G401 (cell line): ENCODE measurements at regions not wholly inside any gene's neighbourhood (a gene's known extent, or its start where the extent isn't known, plus 50 kb on each side); places are given as distances from the start of the nearest gene placed in this dataset.

Experiments used
- DNase-seq: peaks from one replicate; pipeline ENCODE4 v3.0.0-alpha.2; 2015; ENCODE audit warnings: low spot score
- in situ Hi-C: cut with HindIII; loops from 2 replicates; pipeline ENCODE4 v1.10.0; 2016; ENCODE audit warnings: low sequenced_read_pairs, mixed read lengths

DNA sequence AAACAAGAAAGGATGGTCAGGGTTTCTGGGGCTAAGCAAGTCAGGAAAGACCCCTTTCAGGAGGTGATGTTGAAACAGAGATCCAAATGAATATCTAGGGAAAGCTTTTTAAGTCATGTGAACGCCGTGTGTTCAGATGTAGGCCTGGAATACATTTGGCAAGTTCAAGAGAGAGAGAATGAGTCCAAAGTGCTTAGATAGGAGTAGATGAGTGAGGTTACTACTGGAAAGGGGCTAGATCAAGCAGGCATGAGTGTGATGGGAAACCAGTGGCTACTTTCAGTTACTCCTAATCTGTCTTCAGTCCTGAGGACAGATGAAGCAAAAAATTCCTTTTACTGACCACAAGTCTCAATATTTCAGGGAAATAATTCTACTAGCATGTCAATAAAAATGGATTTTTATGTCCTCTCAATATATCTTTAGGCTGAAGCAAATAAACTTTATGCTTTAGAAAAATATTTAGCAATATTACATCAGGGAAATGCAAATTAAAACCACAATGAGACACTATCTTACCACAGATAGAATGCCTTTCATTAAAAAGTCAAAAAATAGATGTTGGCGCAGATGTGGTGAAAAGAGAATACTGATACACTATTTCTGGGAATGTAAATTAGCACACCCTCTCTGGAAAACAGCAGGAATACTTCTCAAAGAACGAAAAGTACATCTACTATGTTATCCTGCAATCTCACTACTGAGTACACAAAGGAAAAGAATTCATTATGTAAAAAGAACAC is 1085.0 kb upstream of the TENM4 start:
- in situ Hi-C loops: no loop called here
- DNase-seq: no peak

DNA sequence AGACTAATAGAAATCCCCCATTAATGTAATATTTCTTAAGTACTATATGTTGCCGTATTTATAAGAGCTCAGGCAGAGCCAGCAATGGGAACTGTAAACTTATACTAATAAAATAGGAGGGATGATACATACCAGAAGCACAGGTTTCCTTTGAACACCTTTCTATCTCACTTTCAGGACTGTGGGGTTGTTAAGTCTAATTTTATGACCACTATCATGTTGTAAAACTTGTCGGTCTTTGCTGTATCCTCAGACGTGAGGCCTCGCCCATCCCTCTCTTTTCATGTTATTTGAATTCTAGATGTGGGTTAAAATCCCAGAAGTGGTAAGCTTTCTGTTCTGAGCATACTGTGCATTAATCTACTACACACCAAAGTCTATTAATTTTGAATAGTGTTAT is 1083.5 kb upstream of the TENM4 start:
- DNase-seq: no peak
- in situ Hi-C loops: no loop called here

DNA sequence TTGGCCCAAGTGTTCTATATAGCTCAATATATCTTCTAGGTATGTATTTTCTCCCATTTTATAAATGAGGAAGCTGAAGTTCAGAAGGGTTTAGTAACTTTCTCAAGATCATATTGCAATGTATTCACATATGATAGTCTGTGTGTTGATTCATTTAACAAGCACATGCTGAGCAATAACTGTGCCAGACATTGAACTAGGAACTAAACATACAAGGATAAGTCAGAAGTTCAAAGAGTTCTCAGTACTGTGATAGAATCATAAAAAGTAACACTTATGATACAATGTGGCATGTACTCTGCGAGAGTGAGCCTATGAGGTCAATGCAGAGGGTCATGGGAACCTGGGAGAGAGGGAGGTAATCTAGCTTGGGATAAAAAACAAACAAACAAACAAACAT is 1082.2 kb upstream of the TENM4 start:
- DNase-seq: no peak

DNA sequence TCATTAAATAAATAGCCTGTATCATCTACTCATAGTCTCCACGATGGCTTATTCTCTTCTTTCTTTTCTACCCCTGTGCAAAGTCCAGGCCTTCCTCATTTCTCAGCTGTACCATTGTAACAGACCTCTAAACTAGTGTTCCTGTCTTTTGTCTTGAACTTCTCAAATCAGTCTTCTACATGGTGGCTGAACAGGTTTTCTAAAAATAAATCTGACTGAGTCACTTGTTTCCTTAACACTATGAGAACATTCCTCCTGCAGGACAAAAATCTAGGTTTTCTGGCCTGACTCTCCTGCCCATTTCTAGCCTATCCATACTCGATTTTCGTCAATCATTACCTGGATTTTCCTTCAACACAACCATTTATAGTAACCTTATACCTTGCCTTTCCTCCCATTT is 1080.8 kb upstream of the TENM4 start:
- DNase-seq: no peak
- in situ Hi-C loops: no loop called here

More for the DNA sequence above, 1082.2 kb upstream of the TENM4 start:
- in situ Hi-C loops: no loop called here

DNA sequence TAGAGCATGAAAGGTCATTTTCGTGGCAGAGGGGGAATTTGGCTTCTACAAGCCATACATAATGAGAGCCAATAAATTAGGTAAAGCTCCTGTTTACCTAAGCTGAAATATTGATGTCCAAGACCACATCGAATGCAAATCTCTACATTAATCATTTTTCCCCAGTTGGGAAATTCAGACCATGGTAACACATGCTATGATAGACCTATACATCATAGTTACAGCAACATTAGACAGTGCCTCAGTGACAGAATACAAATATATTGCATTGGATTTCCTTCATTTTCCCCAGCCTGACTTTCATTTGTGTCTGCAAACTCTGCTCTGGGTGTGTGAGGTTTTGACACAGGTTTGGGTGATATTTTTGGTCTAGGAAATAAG is 1079.7 kb upstream of the TENM4 start:
- in situ Hi-C loops: no loop called here
- no peak for DNase-seq

DNA sequence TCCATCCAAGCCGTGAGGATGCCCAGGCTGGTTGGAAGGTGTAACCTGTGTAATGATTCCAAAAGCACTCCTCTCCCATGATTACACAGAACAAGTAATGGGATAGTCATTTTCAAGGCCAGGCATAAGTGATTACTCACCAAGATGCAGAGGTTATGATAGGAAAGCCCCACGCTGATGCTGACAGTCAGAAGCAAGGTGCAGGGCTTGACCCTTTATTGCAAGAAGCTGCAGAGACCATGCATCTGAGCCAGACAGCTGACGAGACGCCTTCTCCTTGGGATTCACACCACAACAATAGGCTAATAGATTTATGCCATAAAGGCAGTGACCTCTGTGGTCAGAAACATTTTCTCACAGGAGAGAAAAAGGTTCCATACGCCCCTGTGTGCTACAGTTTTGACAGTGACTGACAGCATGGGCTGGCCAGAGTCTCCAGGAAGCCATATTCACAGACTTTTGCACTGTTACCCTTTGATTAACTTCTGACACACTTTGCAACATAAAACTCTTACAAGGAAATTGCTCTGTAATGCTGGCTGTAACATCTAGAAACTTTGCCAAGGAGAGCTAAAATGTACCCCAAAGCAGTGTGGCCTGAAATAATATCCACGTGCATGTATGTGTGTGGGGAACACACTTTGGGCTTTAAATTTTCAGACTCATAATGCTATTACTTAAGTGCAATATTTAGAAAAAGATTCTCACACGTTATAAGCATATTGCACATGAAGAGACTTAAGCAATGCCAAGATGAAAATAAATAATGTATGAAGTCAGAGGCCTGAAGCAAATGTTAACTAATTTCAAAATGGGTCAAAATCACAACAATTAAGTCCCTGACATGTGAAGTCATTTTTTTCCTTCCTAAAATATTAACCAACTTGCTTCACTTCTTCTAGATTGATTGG is 1079.0 kb upstream of the TENM4 start:
- DNase-seq: no peak
- in situ Hi-C loops: no loop called here

DNA sequence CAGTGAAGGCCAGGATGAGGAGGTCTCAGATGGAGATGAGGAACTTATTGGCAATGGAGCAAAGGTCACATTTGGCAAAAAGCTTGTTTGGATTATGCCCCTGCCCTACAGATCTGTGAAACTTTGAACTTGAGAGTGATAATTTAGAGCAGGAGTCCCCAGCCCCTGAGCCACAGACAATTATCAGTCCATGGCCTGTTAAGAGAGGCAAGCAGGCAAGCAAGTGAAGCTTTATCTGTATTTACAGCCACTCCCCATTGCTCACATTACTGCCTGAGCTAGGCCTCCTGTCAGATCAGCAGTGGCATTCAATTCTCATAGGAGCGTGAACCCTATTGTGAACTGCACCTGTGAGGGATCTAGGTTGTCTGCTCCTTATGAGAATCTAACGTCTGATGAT is 1076.9 kb upstream of the TENM4 start:
- in situ Hi-C loops: no loop called here
- DNase-seq: no peak

DNA sequence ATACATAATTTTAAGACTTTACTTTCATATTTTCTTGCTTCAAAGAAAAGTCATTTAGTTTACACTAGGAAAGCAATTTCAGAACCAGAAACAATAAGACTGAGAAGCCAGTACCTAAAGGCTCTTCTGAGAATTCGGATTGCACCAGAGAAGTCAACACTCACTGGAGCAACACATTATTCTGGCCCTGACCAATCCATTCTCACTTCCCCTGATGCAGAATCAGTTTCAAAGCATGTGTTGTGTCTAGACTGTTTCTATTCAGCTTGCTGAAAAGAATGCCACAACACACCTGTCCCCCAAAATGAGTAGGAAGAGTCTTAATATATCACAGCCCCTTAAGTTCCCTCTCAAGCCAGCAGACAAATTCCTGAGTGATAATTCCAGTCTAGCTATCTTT is 1074.3 kb upstream of the TENM4 start:
- no peak for DNase-seq
- in situ Hi-C loops: no loop called here

DNA sequence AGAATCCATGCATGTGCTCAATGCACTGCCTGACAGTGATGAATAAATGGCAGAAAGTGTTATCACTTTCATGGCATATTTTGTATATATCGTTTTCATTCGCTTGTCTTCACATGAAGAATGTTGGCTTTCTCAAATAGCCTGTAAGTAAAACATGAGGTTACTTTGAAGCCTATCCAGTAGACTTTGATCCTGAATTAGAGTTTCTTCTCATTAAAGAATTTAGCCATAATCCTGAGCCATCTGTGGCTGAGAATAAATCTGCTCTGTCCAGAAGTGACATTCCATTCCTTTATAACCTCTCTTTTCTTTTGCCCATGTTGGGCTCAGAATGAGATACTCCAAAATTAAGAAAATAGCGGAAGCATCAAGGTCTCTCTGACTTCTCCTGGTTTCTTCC is 1071.7 kb upstream of the TENM4 start:
- no peak for DNase-seq
- in situ Hi-C loops: no loop called here

DNA sequence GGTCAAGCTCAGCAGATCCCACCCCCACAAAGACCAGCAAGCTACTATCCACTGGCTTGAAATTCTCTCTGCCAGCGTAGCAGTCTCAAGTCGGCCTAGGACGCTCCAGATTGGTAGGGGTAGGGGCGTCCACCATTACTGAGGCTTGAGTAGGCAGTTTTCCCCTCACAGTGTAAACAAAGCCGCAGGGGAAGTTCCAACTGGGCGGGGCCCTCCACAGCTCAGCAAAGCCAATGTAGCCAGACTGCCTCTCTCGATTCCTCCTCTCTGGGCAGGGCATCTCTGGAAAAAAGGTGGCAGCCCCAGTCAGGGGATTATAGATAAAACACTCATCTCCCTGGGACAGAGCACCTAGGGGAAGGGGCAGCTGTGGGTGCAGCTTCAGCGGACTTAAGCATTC is 1064.9 kb upstream of the TENM4 start:
- no peak for DNase-seq

DNA sequence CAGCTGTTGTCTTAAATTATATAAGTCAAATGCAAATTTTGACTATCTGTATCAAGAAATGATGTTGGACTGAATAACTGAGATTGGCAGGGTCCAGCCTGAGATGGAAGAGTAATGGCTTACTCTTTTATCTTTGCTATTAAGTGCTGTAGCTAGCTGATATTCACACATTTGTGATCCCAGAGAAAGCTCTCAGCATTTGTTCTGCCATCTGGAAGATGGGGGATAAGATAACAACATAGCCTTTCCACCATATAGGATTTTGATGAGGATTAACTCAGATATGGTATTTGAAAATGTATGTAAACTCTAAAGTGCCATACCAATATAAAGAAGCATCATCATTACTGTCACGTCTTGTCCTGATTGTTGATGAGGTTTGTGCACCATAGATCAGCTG is 1063.2 kb upstream of the TENM4 start:
- in situ Hi-C loops: no loop called here
- no peak for DNase-seq

More for the DNA sequence above, 1064.9 kb upstream of the TENM4 start:
- in situ Hi-C loops: no loop called here

DNA sequence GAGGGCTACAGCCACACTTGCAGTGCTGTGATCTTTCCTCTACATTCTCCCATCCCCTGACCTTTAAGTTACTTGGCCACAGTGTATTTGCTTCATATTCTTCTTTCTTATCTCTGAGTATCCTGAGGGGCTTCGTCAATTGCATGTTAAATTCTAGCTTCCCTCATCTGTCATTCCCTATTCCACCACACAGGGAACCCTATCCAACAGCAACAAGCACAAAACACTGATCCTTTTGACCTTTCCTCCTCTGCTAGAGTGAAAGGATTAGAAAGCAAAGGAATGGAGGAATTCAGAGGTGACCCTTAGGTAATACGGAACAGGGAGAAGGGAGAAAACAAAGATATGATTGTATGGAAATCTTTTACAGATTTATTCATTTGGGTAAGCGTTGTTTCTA is 1061.7 kb upstream of the TENM4 start:
- no peak for DNase-seq
- in situ Hi-C loops: no loop called here

DNA sequence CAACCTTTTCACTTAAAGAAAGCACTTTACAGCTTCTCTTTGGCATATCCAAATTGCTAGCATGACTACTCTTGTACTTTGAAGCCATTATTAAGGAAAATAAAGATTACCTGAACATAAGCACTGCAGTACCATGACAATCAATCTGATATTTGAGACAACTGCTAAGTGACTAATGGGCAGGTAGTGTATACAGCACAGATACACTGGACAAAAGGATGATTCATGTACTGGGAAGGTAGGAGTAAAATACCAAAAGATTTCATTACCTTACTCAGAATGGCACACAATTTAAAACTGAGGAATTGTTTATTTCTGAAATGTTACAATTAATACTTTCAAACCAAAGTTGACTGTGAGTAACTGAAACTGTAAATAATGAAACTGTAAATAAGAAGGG is 1054.3 kb upstream of the TENM4 start:
- in situ Hi-C loops: no loop called here
- DNase-seq: no peak

DNA sequence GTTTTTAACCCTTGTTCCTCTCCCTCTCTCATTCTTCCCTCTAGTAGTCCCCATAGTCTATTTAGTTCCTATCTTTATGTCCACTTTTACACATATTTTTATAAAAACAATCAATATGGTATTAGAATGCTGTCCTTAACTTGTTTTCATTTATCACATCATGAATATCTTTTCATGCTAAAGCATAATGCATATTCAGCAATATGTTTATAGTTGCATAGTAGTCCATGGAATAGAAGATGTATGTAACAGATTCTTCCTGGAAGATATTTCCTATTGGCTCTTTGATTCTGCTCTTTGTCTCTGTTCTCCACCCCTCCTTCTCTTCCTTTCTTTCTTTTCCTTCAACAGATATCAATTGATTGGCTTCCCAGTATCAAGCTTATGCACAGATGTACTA is 1047.1 kb upstream of the TENM4 start:
- no peak for DNase-seq
- in situ Hi-C loops: no loop called here

DNA sequence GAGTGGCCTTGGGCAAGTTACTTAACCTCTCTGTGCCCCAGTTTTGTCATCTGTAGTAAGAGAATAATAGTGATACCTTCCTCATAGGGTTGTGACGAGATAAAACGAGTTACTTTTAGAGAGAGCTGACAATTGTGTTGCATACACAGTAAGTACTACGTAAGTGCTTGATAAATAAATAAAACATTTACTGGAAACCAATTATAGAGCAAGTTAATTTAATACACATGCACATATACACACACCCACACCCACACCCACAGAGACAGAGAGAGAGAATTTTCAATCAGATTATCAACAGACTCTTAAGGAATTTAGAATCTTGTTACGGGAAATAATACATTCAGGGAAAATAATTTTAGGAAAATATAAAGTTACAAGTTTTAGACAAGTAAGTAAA is 1045.8 kb upstream of the TENM4 start:
- in situ Hi-C loops: no loop called here

DNA sequence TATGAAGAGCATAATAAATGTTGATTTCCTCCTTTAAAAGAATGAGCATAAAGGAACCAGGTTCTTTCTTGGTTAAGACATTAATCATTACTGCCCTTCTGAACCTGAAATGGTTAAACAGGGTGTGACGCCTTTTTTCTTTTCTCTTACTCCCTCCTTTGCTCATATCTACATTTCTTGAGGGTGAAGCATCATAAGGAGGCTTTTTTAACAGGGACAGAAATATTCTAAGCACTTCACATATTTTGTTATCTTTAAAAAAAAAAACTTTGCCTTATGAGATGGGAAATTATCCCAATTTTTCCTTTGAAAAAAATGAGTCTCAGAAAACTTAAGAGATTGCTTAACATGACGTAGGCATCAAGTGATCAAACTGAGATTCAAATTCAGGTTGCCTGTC is 1036.3 kb upstream of the TENM4 start:
- in situ Hi-C loops: no loop called here
- no peak for DNase-seq

More for the DNA sequence above, 1045.8 kb upstream of the TENM4 start:
- no peak for DNase-seq

DNA sequence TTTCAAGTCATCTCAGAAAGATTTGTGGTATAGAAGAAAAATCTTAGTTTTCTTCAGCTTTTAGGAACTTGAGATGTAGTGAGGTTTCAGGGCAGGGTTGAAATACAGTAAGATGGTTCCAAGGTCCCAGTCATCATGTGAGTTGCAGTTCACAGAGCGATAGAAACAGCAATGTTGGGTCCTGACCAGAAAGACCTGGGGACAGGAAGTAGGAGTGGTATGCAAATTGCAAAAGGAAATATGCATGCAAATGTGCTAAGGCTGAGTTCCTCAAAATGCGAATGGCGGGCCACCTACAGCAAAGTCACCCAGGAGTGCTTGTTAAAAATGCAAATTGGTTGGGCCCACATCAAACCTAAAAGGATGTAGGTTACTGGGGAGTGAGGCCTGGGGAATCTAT is 1032.7 kb upstream of the TENM4 start:
- in situ Hi-C loops: no loop called here
- no peak for DNase-seq

DNA sequence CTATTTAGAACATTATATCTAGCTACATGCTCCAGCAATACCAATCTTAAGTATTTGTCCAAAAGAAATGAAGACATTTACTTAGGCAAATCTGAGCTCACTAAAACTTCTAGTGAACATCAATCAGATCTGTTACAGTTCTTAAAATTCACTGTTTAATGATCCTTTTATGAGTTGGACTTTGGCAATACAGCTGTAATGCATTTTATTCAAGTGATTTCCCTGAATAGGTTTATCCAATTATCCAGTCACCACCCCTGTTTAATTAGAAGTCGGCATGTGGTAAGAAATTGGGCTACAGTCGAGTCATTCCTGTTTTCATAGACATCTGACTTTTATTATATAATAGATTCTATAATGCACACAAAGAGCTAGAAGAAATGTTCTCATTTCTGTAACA is 1029.0 kb upstream of the TENM4 start:
- in situ Hi-C loops: no loop called here
- no peak for DNase-seq

DNA sequence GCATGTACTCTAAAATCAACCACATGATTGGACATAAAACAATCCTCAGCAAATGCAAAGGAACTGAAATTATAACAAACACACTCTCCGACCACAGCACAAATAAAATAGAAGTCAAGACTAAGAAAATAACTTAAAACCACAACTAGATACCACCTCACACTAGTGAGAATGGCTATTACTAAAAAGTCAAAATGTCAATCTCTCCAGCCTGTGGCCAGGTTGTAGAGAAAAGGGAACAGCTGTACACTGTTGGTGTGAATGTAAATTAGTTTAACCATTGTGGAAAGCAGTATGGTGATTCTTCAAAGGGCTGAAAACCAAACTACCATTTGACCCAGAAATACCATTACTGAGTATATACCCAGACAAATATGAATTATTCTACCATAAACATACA is 1025.7 kb upstream of the TENM4 start:
- in situ Hi-C loops: no loop called here
- DNase-seq: no peak

DNA sequence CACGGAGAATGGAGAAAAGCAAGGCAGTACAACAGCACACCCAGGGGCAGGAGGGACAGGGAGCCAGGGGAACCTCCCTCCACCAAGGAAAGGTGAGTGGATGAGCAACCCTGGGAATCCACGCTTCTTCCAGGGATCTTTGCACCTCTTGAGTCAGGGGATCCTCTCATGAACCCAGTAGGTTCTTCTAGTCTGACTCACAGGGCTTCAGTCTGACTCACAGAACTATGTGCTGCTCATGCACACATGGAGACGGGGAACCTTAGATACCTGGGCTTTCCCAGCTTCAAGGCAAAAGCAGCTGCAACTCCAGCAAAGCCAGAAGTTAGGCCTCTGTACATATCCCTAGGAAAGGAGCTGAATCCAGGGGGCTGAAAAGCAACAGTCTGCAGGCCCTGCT is 1021.4 kb upstream of the TENM4 start:
- in situ Hi-C loops: no loop called here
- no peak for DNase-seq

DNA sequence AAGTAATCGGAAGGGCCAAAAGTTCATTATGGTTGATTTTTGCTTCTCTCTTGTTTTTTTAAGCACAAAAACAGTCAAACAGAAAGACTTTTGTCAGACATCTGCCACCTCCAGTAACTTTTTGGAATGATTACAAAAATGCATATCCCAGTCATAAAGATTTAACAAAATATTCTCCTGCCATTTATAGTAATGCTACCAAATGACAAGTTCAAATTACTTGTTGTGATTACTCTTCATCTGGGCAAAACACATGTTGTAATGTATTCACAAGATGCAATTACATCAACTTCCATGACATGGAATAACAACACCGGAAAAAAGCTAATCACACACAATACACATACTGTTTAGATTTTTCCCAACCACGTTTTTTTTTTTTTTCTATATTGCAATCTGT is 1017.5 kb upstream of the TENM4 start:
- DNase-seq: no peak
- in situ Hi-C loops: no loop called here
